Stimulated activated CD8-positive, alpha-beta memory T cell treated with anti-CD3 and anti-CD28 coated beads, Interleukin-12 subunit alpha, Interleukin-12 subunit beta, amount 100 ng/mL, for 24 hours (primary cell): ENCODE measurements at regions not wholly inside any gene's neighbourhood (a gene's known extent, or its start where the extent isn't known, plus 50 kb on each side); places are given as distances from the start of the nearest gene placed in this dataset.

ENCODE experiments used
- DNase-seq: peaks from one replicate; pipeline ENCODE4 v3.0.0-alpha.2; 2020; ENCODE audit errors: extremely low read depth

- DNase-seq = no peak
Observed at GRCh38 chr2:128879161-128879560, 560.5 kb upstream of the HS6ST1 start.

DNA sequence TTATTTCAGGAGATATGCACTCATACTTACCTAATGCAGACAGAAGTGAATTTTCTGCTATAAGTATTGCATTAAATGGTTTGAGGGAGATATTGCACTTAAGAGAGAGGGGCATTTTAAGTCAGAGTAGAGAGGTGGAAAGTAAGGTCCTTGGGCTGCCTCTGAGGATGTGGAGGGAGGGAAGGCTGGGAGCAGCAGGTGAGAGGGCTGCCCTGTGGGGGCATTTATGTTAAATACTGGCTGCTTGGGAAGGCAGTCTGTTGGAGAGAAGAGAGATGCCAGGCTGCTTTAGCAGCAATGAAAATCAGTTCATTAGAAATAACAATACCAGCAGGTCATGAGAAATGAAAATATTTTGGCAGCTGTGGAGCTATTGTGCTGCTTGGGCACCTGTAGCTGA, 576.2 kb upstream of the HS6ST1 start:
- no peak for DNase-seq

- no peak for DNase-seq
Observed at GRCh38 chr2:128901572-128902391, 583.1 kb upstream of the HS6ST1 start.

DNA sequence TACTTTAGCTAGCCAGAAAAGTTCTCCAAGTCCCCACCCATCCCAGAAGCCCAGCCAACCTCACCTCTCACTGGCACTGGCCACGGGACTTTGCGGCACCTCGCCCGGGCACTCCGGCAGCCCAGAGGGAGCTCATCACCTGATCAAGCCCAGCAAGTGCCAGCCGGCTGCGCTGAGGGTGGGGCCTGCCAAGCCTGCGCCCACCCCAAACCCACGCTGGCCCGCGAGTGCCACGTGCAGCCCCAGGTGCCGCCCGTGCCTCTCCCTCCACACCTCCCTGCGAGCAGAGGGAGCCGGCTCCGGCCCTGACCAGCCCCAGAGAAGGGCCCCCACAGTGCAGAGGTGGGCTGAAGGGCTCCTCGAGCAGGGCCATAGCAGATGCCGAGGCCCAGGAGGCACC, 585.0 kb upstream of the HS6ST1 start:
- no peak for DNase-seq

- DNase-seq = no peak
Observed at GRCh38 chr2:128911276-128911675, 592.6 kb upstream of the HS6ST1 start.

DNA sequence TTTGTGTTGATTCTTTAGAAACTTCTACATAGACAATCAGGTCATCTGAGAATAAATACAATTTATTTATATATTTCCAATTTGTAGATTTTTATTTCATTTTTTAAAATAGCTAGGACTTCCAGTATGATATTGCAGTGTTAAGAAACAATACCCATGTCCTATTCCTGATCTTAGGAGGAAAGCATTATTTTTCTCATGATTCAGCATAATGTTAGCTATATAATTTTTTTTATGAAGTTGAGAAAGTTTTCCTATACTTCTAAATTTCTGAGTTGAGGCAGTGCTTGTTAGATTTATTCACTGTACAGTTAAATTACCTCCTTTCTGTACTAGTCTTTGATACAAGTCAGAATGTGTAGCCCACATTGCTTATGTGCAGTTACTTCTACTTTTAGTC, 595.7 kb upstream of the HS6ST1 start:
- no peak for DNase-seq

GRCh38 chr2:128921751-128922150, 603.1 kb upstream of the HS6ST1 start:
- DNase-seq = no peak

DNA sequence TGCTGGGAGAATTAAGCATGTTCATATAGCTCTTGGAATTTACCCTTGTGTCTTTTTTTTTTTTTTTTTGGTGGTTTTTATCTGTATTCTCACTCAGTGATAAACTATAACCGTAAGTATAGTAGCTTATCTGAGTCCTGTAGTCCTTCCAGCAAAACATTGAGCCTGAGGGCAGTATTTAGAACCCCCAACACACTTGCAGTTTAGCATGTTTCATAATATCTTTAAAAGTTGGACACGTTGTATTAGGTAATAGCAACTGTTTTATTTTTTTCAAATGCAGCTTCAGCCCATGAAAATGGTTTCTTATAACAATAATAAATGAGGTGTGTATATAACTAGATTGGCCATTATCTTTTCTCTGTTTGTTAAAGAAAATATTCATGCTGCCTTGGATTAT, 603.5 kb upstream of the HS6ST1 start:
- DNase-seq = no peak

DNA sequence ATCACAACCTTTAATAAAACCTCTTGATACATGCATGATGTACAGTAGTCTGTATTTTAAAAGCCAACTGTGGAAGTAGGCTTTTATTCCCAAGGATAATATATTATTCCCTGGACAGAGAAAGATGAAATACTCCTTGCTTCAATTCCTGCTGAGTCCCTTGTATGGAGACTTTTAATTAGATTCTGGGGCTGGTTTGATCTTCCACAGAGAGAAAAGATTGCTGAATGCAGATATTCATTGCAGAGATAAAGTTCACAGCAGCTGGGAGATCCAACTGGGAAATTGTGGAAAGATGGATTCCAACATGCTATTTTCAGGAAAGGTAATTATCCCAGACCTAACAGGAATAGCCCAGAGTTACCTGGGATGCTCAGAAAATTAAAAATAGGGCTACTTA, 607.0 kb upstream of the HS6ST1 start:
- no peak for DNase-seq

DNA sequence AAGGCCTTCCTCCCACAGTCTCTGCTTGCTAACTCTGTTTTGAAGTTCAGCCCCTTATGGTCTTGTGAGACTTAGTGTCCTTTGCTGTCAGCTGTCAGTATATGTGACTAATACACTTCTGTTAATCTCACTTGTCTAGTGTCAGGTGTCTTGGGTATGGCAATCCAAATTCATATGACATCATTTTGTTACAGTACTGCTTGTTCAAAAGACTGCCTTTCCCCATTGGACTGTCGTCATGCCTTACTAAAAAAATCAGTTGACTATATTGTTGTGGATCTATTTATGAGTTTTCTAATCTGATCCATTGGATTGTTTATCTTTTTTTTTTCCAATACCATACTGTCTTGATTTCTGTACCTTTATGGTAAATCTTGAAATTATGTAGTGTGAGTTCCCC, 611.4 kb upstream of the HS6ST1 start:
- no peak for DNase-seq

GRCh38 chr2:128940378-128940777, 621.7 kb upstream of the HS6ST1 start:
- no peak for DNase-seq

GRCh38 chr2:128941751-128942150, 623.1 kb upstream of the HS6ST1 start:
- no peak for DNase-seq

DNA sequence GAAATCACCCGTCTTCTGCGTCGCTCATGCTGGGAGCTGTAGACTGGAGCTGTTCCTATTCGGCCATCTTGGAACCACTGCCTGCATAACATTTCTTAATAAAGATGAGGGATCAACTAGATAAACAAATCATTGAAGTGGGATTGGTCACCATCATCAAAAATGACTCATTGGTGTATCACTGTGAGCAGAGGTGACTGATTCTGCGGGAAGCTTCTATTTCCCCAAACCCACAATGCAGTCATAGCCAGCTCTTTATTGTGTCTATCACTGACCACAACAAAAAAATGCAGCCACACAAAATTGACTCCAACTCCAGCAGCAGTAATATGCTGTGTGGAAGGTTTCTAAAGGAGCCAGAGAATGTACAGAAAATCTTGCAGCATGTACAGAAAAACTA, 630.7 kb upstream of the HS6ST1 start:
- DNase-seq = no peak

GRCh38 chr2:128950758-128951157, 632.1 kb upstream of the HS6ST1 start:
- no peak for DNase-seq

- no peak for DNase-seq
Observed at GRCh38 chr2:128958241-128958640, 639.6 kb upstream of the HS6ST1 start.

DNA sequence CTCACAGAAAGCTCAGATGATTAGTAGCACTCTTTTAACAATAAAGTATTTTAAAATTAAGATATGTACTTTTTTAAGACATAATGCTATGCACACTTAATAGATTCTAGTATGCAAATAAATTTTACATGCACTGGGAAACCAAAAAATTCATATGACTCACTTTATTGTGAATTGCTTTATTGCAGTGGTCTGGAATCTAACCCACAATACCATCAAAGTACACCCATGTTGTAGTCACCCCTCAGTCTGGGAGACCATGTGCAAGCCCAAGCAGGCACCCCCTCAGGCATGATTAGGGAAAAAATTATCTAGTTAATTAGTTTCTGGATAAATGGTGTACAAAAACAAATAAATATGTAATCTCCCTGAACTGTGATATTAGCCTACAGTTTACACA, 649.0 kb upstream of the HS6ST1 start:
- no peak for DNase-seq

DNA sequence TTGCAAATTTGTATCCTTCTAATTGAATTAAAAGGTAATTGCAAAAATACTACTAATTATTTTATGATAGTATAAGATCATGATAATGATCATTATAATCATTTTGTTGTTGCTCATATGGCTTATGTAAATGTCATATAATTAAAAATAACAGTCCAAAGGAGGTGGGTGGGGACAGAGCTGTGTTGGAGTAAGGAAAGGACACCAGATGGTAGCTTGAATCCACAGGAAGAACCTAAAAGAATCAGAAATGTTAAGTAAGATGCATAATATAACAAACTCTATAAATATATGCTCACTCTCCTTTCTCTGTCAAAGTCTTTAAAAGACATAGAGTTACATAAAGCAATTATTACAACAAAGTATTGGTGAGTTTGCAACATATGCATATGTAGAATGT, 650.7 kb upstream of the HS6ST1 start:
- DNase-seq = no peak

DNA sequence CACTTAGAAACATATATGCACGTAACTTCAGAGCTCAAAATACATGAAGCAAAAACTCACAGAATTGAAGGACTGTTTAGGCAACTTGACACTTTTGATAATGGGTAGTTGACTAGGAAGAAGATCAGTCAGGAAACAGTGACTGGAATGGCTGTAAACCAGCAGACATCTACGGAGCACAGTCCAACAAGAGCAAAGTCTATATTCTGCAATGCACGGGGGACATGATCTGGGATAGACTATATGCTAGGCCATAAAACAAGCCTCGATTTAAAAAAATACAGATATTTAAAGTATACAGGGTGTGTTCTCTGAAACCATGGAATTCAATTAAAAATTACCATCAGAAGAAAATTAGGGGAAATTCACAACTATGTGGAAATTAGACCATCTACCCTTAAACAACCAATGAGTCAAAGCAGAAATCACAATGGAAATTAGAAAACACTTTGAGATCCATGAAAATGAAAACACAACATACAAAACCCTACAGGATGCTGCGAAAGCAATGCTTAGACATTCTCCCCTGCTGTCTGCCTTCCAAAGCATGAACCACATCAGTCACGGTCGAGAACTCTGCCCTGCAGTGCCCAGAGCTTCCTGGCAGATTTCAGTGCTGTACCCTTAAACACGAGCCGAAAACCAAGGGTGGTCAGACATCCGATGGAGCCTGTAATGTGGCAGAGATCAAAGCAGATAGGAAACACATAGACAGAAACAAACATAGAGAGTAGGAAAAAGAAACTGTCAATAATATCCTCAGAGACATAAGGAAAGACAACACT, 651.9 kb upstream of the HS6ST1 start:
- no peak for DNase-seq

DNA sequence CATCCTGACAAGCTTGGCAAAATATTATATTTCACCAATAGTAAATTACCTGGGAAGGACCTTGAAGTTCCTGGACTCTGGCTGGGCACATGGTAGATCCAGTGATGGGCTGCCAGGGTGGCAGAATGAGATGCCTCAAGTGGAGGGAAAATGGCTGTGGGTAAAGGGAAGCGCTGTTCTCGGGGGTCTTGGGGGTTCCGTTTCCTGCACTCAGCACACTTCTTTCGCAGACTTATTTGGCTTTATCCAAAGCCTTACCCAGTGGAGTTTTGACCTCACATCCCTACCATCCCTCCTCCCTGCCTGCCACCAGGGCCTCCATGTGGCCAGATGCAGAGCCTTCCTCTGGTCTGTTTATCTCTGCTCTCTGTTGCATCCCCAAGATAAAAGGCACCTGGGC, 654.9 kb upstream of the HS6ST1 start:
- no peak for DNase-seq

DNA sequence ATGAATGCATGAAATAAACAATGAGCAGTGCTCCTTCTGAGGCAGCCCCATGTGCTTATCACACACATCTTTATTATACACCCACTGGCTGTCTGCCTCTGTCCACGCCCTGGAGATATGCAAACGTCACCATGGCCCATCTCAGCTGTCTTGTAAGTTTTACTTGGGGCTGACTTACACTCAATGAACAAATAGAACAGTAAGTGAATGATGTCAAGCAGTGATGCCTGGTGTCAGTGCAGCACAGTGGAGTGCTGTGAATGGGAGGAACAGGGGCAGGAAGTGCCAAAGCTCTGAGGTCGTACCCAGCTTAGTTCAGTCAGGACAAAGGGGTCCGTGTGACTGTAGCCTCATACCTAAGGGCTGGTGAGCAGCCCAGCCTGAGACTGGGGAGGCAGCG, 659.5 kb upstream of the HS6ST1 start:
- DNase-seq = no peak

- no peak for DNase-seq
Observed at GRCh38 chr2:128979182-128979581, 660.5 kb upstream of the HS6ST1 start.

DNA sequence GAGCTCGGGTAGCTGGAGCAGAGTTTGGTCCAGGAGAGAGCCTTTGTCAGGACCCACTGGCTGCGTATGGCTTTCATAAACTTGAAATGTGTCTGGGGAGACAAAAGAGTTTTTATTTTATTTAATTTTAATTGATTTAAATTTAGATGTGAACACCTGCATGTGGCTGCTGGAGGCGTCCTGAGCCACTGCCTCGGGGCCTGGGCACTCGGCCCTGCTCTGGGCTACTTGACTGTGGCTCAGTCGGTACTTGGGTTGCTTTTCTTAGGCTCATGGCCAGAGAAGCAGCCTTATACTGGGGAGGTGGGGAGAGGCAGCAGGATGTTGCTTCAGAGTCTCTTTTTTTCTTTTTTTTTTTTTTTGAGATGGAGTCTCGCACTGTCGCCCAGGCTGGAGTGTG, 661.8 kb upstream of the HS6ST1 start:
- DNase-seq = no peak

GRCh38 chr2:128981353-128981752, 662.7 kb upstream of the HS6ST1 start:
- no peak for DNase-seq
